DMS53 treated with DMSO at 0.1 percent for 48 hours (cell line): ENCODE measurements at regions not wholly inside any gene's neighbourhood (a gene's known extent, or its start where the extent isn't known, plus 50 kb on each side); places are given as distances from the start of the nearest gene placed in this dataset.

Source experiments
- DNase-seq: peaks from one replicate; lab custom pipeline; 2025; ENCODE audit not compliant: unreplicated experiment; lab: John Stamatoyannopoulos, UW

- no peak for DNase-seq
These were observed 138.7 kb upstream of the SLC24A3 start for GRCh38 chr20:19073584-19074218.

DNA sequence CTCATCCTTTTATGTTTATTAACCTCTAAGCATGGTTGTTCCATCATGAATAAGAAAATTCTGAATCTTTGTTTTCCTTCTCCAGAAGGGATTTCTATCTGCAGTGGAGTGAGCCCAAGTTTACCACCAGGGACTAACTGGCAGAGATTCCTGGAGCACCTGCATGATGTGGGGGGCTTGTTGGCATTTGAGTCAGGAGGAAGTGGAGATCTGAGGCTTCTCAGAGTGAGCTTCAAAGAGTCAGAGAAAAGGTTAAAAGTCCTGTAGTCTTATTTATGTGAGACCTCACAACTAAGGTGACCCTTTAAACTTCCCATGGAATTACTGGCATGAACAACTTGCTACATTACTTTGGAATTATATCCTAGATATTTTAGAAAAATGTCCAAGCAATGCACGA lies 138.1 kb upstream of the SLC24A3 start:
- no peak for DNase-seq

DNA sequence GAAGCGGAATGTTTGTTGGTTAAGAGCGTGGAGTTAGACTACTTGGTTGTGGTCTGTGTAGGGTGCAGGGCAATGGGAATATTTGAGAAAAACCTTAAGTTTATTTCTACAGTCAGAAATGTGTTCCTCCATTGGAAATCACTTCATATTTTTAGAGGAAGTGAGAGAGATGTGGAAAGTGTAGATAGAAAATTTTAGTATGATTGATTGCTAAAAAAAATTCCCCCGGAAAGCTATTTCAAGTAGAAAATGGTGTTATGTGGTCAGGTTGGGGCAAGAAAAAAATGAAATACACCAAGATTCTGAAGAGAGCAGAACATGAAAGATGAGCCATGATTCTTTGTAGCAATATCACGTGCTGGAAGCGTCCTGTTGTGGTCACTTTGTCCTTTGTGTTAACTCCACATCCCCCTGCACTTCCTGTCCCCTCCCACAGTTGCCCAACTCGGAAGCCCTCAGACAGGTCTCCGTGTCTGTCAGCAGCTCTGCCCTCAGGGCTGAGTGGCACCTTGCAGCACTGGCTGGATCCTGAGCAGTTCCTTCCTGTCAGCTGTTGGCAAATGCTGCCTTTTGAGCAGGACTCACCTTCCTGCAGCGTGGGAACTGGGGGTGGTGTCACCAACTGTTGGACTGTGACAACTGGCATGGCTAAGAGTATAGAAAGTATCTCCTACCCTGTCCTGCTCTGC lies 137.5 kb upstream of the SLC24A3 start:
- DNase-seq, result peak; percentile 19

DNA sequence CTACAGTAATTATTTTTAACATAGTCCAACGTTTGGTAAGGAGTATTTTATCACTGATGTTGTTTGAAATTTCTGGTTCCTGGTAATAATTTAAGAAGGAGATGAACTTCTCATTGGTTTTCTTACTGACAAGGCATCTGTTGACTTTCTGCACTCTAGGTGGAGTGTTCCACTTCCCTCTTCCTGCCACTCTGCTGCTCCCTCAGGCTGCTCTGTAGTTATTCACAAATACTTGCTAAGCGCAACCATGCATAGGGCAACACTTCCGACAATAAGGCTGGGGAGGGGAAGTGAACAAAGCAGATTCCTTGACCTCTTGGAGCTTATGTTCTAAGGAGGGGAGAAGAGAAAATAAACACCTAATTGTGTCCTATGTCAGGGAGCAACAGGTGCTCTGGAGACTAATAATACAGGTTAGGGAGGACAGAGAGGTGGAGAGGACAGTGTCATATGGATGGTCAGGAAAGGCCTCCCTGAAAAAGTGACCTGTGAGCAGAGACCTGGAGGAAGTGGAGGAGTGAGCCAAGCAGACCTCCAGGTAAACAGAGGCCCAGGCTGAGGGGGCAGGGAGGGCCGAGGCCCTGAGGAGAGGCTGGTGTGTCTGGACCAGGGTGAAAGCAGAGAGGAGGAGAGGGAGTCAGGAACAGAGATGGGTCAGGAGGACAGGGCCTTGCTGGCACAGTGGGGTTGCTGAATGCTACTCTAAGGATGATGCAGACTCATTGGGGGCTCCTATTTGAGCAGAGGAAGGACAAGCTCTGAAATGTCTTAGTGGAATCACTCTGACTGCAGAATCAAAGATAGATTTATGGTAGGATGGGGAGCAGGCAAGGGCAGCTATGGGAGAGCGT lies 134.8 kb upstream of the SLC24A3 start:
- peak; percentile 39 for DNase-seq

GRCh38 chr20:19078448-19079373 lies 133.7 kb upstream of the SLC24A3 start:
- no peak for DNase-seq

DNA sequence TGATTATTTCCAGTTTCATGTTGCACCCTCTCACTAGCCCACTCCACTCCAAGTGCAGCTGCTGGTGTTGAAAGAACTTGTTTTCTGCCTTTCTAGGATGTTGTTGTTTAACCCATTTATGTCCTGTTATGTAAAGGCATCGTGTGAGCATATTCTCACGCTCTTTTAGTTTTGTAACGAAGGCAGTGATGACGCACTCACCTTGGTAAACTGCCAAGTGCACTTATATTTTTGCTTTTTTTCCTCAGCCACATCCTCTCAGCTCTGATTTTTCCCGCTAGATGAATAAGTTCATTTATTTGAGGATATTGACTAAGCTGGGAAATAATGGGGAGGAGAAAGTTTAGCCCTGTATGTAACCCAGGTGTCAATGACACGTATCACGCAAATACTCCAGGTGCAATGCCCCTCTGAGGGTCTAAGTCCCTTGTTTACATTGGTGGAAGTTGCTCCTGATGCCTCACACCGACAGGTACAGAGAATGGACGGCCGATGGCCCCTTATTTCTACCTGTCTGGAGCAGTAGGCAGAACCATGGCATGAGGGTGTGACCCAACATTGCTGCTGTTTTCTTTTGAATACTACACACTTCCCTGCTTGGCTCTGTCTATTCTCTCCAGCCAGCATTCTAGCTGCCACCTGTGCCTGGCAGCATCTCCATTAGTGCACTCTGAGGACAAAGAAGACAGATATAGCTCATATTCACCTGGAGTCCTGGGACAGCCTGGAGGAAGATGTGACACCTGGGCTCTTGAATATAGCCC lies 132.7 kb upstream of the SLC24A3 start:
- DNase-seq, result peak; percentile 26

GRCh38 chr20:19081937-19082336 lies 130.5 kb upstream of the SLC24A3 start:
- DNase-seq, result no peak

GRCh38 chr20:19083136-19083621 lies 129.3 kb upstream of the SLC24A3 start:
- no peak for DNase-seq

DNA sequence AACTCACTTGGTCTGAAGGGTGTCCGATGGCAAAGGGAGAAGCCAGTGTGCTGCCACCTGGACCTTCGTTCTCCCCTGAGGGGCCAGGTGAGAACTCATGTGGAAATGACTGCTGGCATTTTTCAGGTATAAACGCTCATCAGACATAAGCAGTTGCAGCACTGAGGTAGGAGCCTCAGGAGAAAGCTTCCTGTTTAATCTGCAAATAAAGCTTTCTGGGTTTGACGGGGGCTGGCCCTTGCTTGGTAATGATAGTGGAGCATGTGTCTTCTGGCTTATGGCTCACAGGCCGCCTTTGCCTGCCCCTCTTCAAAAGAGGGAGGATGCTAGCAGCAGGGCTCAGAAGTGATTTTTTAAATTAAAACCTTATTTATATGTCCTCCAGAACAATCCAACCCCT lies 122.1 kb upstream of the SLC24A3 start:
- no peak for DNase-seq

- DNase-seq, result peak; percentile 71
These were observed 117.4 kb upstream of the SLC24A3 start for GRCh38 chr20:19094959-19095541.

DNA sequence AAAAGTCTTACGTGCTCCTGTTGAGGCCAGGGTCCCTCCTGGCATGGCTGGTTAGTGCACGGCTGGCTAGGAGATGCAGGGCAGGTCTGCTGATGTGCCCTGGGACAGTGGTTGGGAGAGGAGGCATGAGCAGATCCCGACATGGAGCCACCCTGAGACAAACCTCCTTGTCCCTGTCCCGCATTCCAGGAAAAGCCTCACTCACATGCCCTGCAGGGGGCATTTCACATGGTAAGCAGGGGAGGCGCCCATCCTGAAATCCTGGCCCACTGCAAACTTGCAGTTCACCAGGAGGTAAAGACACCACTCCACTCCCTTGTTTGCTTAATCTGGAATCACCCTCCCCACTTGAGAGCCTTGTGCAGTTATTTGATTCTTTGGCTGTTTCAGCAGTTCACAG lies 116.7 kb upstream of the SLC24A3 start:
- DNase-seq, result peak; percentile 41

- DNase-seq, result no peak
These were observed 115.6 kb upstream of the SLC24A3 start for GRCh38 chr20:19096843-19097242.

GRCh38 chr20:19098117-19098516 lies 114.3 kb upstream of the SLC24A3 start:
- DNase-seq, result no peak

GRCh38 chr20:19098806-19099578 lies 113.5 kb upstream of the SLC24A3 start:
- DNase-seq, result no peak

- no peak for DNase-seq
These were observed 112.6 kb upstream of the SLC24A3 start for GRCh38 chr20:19099596-19100545.

GRCh38 chr20:19100975-19101374 lies 111.5 kb upstream of the SLC24A3 start:
- no peak for DNase-seq

GRCh38 chr20:19104186-19104585 lies 108.3 kb upstream of the SLC24A3 start:
- DNase-seq, result no peak

GRCh38 chr20:19108155-19108554 lies 104.3 kb upstream of the SLC24A3 start:
- DNase-seq, result no peak
